Ovary (tissue), 7 donors: ENCODE measurements at regions not wholly inside any gene's neighbourhood (a gene's known extent, or its start where the extent isn't known, plus 50 kb on each side); places are given as distances from the start of the nearest gene placed in this dataset.

Experiments
- DNase-seq, 5 donors: peaks; one replicate each; pipeline ENCODE4 v3.0.0-alpha.2; 2019 to 2020
- H3K27ac ChIP-seq, 2 donors: fragments of 200-600 bp; one replicate each; pipeline versions ENCODE4 v1.5.1 to v1.8.0; 2019 to 2022
- H3K27me3 ChIP-seq: fragments of 200-600 bp; one replicate; pipeline ENCODE4 v1.8.0; 2022
- H3K36me3 ChIP-seq: fragments of 200-600 bp; sonication (generic); one replicate; pipeline ENCODE4 v1.5.1; 2019
- H3K4me1 ChIP-seq: one replicate; pipeline ENCODE4 v1.8.1; 2013; ENCODE audit warnings: mild to moderate bottlenecking, moderate library complexity; ENCODE audit not compliant: insufficient read depth
- H3K4me3 ChIP-seq: fragments of 200-600 bp; sonication (generic); one replicate; pipeline ENCODE4 v1.5.1; 2017
- H3K9me3 ChIP-seq, 2 donors: fragments of 200-600 bp in 1 of 2; sonication (generic) in 1 of 2; one replicate each; pipeline versions ENCODE4 v1.5.1 to v1.8.1; 2013 to 2019; ENCODE audit warnings: mild to moderate bottlenecking in 1 of 2, moderate library complexity in 1 of 2
- EP300 ChIP-seq: sonication (generic); formaldehyde crosslinking; IDR thresholded peaks from one replicate; pipeline ENCODE4 v1.6.1; 2017; ENCODE audit warnings: antibody characterized with exemption
- POLR2A ChIP-seq: fragments of 450-650 bp; IDR thresholded peaks from one replicate; pipeline ENCODE4 v1.6.1; 2017; ENCODE audit warnings: antibody characterized with exemption, mild to moderate bottlenecking, moderate library complexity
- WGBS, 3 donors: extraction: QIAGEN DNeasy Blood & Tissue Kit in 1 of 3; methylation state at CpG; one replicate each; pipeline versions ENCODE4 v1.1.5 to v1.1.7; 2013 to 2017; 5-methylcytosine and 5-hydroxymethylcytosine counted together
- intact Hi-C, 4 donors: fragments of 100-400 bp; cut with DNase I; formaldehyde crosslinking; loops; one replicate each; pipeline versions ENCODE4 v1.11.0 to v1.15.1; 2022 to 2023
- TF ChIP-seq, protein P1 (sequence below), 3 donors: fragments of 450-650 bp in 2 of 3; fragments of 200-600 bp in 1 of 3; IDR thresholded peaks; one replicate each; pipeline versions ENCODE4 v1.5.1 to v1.8.0; 2016 to 2022; ENCODE audit warnings: antibody characterized with exemption in 3 of 3, mild to moderate bottlenecking in 1 of 3
- donor health status: DM: no; HTN: no; CAD: no; lungs with moderate emphysema.
- donor health status: DM: no; HTN: no; CAD: no.
- donor health status: Bipolar disorder and iron deficiency.
- donor health status: DM: no; HTN: no; CAD: no.
- donor health status: DM: yes; HTN: yes; CAD: no.

DNA sequence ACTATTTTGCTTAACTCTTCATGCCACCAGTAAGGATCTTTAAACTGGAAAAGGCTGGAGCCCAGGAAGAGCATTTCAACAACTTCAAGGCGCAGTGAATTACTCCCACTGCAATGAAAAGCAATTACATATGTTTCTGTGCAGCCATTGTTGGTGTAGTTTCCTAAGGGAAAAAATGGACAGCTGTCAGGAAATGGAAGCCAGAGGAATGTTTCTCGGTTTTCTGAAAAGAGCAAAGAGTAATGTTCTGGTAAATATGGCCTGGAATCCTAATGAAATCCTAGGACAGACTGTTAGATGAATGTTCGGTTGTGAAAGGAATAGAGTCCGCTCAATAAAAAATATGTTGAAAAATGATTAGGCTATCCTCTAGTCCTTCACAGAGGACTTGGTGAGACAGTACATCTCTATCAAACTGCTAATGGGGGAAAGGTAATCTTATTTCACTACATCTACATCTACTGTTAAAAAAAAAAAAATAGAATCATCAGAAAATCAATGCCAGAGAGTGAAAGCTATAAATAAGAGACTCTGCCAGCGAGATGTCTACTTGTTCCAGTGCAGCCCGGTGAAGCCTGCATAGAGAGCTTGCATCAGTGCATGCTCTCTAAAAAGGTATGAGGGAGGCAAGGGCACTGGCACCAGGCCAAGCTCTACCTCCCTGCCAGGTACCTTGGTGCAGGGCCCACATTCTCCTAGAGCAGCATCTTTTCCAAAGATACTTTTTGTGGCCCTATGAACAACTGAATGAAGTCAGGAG, 68.2 kb upstream of the TJP1 start:
- Histone ChIP-seq H3K27ac (no peak overlapping the region), H3K36me3 (no peaks in the 10 kb centered on the region), H3K27me3 (no peaks in the 10 kb centered on the region), H3K4me1 (no peaks in the 10 kb centered on the region), H3K9me3 (no peaks in the 10 kb centered on the region), H3K4me3 (no peak overlapping the region)
- DNase-seq, result no peak
- intact Hi-C loops, result no loop called here
- 90 to 92% (median 91%) methylated on average over 6 of the region's 6 CpGs for WGBS, 3 donors
- TF ChIP-seq POLR2A, result no peak
- TF ChIP-seq, protein P1, sequence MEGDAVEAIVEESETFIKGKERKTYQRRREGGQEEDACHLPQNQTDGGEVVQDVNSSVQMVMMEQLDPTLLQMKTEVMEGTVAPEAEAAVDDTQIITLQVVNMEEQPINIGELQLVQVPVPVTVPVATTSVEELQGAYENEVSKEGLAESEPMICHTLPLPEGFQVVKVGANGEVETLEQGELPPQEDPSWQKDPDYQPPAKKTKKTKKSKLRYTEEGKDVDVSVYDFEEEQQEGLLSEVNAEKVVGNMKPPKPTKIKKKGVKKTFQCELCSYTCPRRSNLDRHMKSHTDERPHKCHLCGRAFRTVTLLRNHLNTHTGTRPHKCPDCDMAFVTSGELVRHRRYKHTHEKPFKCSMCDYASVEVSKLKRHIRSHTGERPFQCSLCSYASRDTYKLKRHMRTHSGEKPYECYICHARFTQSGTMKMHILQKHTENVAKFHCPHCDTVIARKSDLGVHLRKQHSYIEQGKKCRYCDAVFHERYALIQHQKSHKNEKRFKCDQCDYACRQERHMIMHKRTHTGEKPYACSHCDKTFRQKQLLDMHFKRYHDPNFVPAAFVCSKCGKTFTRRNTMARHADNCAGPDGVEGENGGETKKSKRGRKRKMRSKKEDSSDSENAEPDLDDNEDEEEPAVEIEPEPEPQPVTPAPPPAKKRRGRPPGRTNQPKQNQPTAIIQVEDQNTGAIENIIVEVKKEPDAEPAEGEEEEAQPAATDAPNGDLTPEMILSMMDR (IDR thresholded peaks at IDR 0.05), result no peak
- TF ChIP-seq EP300, result no peak

DNA sequence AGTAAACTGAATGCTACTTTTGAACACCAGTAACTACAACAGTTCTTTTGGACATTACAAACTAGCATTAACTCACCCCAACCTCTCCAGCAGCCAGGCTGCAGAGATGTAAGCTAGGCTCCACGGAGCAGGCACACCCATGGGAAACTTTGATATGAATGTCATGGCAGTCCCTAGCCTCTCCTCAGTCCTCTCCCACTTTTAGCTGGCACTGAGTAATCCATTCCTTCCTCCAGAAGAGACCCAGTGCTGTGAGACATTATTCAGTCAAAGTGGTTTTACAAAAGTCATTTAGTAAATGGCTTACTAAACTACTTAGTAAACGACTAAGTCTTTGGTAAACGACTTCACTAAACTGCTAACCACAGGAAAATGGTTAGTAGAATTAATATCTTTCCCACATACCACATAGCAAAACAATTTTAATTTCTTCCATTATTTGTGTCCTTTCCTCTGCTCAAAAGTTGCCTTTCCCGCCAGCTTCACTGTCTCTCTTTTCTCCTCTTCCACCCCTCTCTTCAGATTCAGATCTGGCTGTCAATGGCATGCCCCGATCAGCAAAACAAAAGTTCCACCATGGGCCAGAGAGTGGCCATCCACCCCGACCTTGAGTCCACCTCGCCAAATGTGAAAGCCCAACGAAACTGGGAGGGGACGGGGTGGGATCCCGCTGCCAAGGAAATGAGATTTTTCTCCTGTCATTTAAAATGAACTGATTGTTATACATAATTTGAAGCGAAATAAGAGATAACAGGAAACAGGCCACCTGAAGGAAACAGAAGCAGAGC, 67.5 kb upstream of the TJP1 start:
- WGBS, 3 donors, result 77 to 83% (median 83%) methylated on average over 11 of the region's 11 CpGs
- no peak for DNase-seq
- intact Hi-C loops, result no loop called here
- Histone ChIP-seq H3K4me3 (no peak overlapping the region), H3K36me3 (no peaks in the 10 kb centered on the region), H3K4me1 (no peaks in the 10 kb centered on the region), H3K27me3 (no peaks in the 10 kb centered on the region), H3K27ac (no peak overlapping the region), H3K9me3 (no peaks in the 10 kb centered on the region)
- no peak for TF ChIP-seq EP300
- TF ChIP-seq, protein P1 (IDR thresholded peaks at IDR 0.05), result no peak
- no peak for TF ChIP-seq POLR2A

DNA sequence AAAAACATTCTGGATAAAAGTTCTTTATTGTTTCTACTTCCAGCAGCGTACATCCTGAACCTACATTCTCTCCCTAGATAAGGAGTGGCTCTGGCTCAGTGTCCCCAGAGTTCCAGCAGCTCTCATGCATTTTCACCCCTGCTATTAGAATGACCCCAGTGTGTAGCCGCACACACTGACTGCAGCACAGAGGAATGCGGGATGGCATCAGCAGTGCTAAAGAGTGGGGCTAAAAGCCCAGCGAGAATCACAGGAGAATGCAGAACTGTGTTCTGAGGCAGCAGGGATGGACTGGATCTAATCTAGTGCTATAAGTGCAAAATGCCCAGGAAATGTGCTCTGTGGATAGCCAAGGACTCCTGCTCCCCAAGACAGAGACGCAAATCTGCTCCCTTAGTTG, 66.4 kb upstream of the TJP1 start:
- intact Hi-C loops, result no loop called here
- no peaks in the 10 kb centered on the region for H3K27me3 ChIP-seq
- TF ChIP-seq EP300, result no peak
- TF ChIP-seq, protein P1 (IDR thresholded peaks at IDR 0.05), result no peak
- DNase-seq, result no peak
- no peak overlapping the region for H3K4me3 ChIP-seq
- WGBS, 3 donors, result 11 to 32% (median 23%) methylated on average over 5 of the region's 5 CpGs
- no peak overlapping the region for H3K27ac ChIP-seq
- H3K9me3 ChIP-seq, result no peaks in the 10 kb centered on the region
- no peaks in the 10 kb centered on the region for H3K36me3 ChIP-seq
- no peaks in the 10 kb centered on the region for H3K4me1 ChIP-seq

DNA sequence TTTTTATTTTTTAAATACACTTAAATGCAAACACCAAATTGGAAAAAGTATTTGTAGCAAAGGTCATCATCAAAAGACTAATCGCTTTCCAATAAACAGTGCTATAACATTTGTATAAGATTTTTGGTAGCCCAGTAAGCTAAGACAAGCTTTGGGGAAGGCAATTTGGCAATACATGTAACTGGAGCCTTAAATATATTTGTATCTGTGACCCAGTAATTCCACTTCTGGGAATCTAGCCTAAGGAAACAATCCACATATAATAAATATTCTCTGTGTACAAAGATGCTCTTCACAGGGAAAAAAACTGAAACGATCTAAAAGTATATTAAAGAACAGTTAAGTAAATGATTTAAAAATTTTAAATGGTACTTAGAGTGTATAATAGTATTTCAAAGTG, 65.5 kb upstream of the TJP1 start:
- no peaks in the 10 kb centered on the region for H3K36me3 ChIP-seq
- no peaks in the 10 kb centered on the region for H3K4me1 ChIP-seq
- H3K4me3 ChIP-seq, result no peak overlapping the region
- no peaks in the 10 kb centered on the region for H3K9me3 ChIP-seq
- WGBS, 3 donors, result 37 to 39% (median 38%) methylated on average over 2 of the region's 2 CpGs
- H3K27ac ChIP-seq, result no peak overlapping the region
- intact Hi-C loops, result no loop called here
- TF ChIP-seq, protein P1 (IDR thresholded peaks at IDR 0.05), result no peak
- TF ChIP-seq POLR2A (no peak), EP300 (no peak)
- DNase-seq, result no peak
- no peaks in the 10 kb centered on the region for H3K27me3 ChIP-seq
